ENCODE measurements at regions not wholly inside any gene's neighbourhood (a gene's known extent, or its start where the extent isn't known, plus 50 kb on each side); places are given as distances from the start of the nearest gene placed in this dataset.
A peak's percentile ranks its signal among the peaks of the same experiment; 100 is the strongest.

DNA sequence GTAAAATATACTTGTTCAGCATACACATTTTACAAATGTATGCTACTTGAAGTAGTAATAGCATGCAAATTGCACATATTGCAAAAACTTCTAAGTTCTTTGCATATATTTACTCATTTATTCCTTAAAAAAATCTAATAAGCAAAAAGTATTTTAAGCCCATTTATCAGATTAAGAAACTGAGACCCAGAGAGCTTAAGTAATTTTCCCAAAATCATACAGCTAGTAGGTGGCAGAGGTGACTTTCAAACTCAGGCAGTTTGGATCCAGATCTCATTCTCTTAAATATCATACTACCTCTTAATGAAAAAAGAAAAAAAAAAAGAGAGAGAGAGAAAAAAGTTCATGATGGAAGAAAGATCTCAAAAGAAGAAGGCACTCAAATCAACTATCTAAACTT lies 157.9 kb downstream of the RPS12 start:
- H3K4me2 ChIP-seq (ENCODE audit: insufficient read depth in 1 of 2, low read depth in 2 of 2, low read length in 2 of 2) = no peak overlapping the region
- peaks cover 0 to 3% (median 0%) of the 10 kb centered on the region in 4 experiments; a peak in 1 of 7 replicates for H3K4me1 ChIP-seq (replicated peaks in 1 of 4; ENCODE audit: control insufficient read depth in 3 of 4, insufficient read depth in 4 of 4, low read length in 3 of 4)
- no peak overlapping the region for H4K91ac ChIP-seq (replicated peaks; ENCODE audit: insufficient read length, low read length)
- no peak for FAIRE-seq
- H2BK5ac ChIP-seq (ENCODE audit: low read depth, low read length) = no peak overlapping the region
- no peak overlapping the region for H2BK120ac ChIP-seq (replicated peaks; ENCODE audit: low read depth, low read length)
- no peaks in the 10 kb centered on the region for H3K27me3 ChIP-seq (replicated peaks in 1 of 4; ENCODE audit: control insufficient read depth in 3 of 4, extremely low read depth in 1 of 4, insufficient read depth in 3 of 4, low read length in 3 of 4)
- H2BK15ac ChIP-seq (ENCODE audit: low read length) = no peak overlapping the region
- CTCF ChIA-PET (ENCODE audit: partially characterized antibody) = interaction anchor here (1.3 to 6.8 kb wide), 3 partner anchors 10 to 529 kb away, joined by 3 to 38 read pairs (median 4); no protein-coding TSS in a partner anchor
- no peaks in the 10 kb centered on the region for H3K79me2 ChIP-seq (ENCODE audit: control insufficient read depth in 1 of 2, insufficient read depth in 2 of 2, low read length in 2 of 2)
- no peaks in the 10 kb centered on the region for H3K79me1 ChIP-seq (ENCODE audit: low read depth, low read length)
- no peak overlapping the region for H2AFZ ChIP-seq (ENCODE audit: low read length)
- H3K18ac ChIP-seq (ENCODE audit: extremely low read depth, low read length) = no peak overlapping the region
- H4K8ac ChIP-seq (ENCODE audit: extremely low read depth, insufficient read depth, low read length) = no peak overlapping the region
- no peaks in the 10 kb centered on the region for H3K23me2 ChIP-seq (ENCODE audit: low read depth, low read length)
- no peak overlapping the region for H3K14ac ChIP-seq (ENCODE audit: insufficient read length)
- H3K36me3 ChIP-seq (ENCODE audit: control insufficient read depth in 2 of 4, insufficient read depth in 4 of 4, low read length in 3 of 4) = no peaks in the 10 kb centered on the region
- no peak overlapping the region for H3K9ac ChIP-seq (replicated peaks in 1 of 4; ENCODE audit: extremely low read depth in 1 of 4, low read depth in 3 of 4, low read length in 3 of 4)
- H4K20me1 ChIP-seq (replicated peaks in 1 of 2; ENCODE audit: control insufficient read depth in 1 of 2, insufficient read depth in 2 of 2, low read length in 2 of 2) = no peaks in the 10 kb centered on the region
- H2BK20ac ChIP-seq (ENCODE audit: low read length) = no peak overlapping the region
- H3K4me3 ChIP-seq (ENCODE audit: extremely low read depth in 1 of 4, insufficient read depth in 2 of 4, low read depth in 3 of 4, low read length in 4 of 4) = no peak overlapping the region
- DNase-seq (ENCODE audit: low read depth in 1 of 2, low spot score in 2 of 2) = no peak
- no peak overlapping the region for H3K23ac ChIP-seq (ENCODE audit: insufficient read length)
- no peak overlapping the region for H3K4ac ChIP-seq (replicated peaks; ENCODE audit: insufficient read length, low read depth, low read length)
- H3K9me3 ChIP-seq (ENCODE audit: insufficient read depth in 2 of 2, low read depth in 1 of 2, low read length in 1 of 2) = no peaks in the 10 kb centered on the region
- H3K27ac ChIP-seq (ENCODE audit: low read depth, low read length) = no peak overlapping the region
- POLR2A ChIA-PET (ENCODE audit: partially characterized antibody) = no interaction called here
- no peak overlapping the region for H3K56ac ChIP-seq (replicated peaks; ENCODE audit: insufficient read length, low read depth, low read length)
- H4K5ac ChIP-seq (ENCODE audit: insufficient read length, low read depth, low read length) = no peak overlapping the region
- H2BK12ac ChIP-seq (ENCODE audit: low read depth, low read length) = no peak overlapping the region
- no peak overlapping the region for H2AK5ac ChIP-seq (ENCODE audit: low read depth, low read length)
- TF ChIP-seq RNF2 (IDR thresholded peaks at IDR 0.05; ENCODE audit: borderline replicate concordance, low read depth, low read length, missing control alignments, poor library complexity, severe bottlenecking) (no peak), KDM1A (IDR thresholded peaks at IDR 0.05; ENCODE audit: borderline replicate concordance, low read length) (0 out of 2 replicates have a peak, but pooled peaks have one; percentile 12)

Measured in H1 (cell line).